ENCODE measurements at regions not wholly inside any gene's neighbourhood (a gene's known extent, or its start where the extent isn't known, plus 50 kb on each side); places are given as distances from the start of the nearest gene placed in this dataset.
"Not testable (repeated sequence)": the region's sequence is repeated elsewhere in the genome, so short reads cannot be mapped to it uniquely, and the experiment has no call there.

DNA sequence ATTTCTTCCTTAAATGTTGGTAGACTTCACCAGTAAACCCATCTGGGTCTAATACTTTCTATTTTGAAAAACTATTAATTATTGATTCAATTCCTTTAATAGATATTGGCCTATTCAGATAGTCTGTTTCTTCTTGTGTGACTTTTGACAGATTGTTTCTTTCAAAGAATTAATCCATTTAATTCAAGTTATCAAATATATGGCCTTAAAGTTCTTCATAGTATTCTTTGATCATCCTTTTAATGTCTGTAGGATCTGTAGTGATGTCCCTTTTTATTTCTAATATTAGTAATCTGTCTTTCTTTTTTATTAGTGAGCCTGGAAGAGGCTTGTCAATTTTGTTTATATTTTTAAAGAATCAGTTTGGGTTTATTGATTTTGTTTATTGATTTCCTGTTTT, 190.0 kb downstream of the SLC38A4 start:
- DNase-seq (ENCODE audit: insufficient read length, low spot score) (no peak), FAIRE-seq (no peak)
- no peak for TF ChIP-seq PAX5 (IDR thresholded peaks at IDR 0.05; ENCODE audit: insufficient read depth, low read length, severe bottlenecking)
- TF ChIP-seq TAF1 (IDR thresholded peaks at IDR 0.05; ENCODE audit: low read depth, low read length): no peak
- no peak for TF ChIP-seq POLR2AphosphoS5 (IDR thresholded peaks at IDR 0.05; ENCODE audit: low read depth, low read length)
- no peak for TF ChIP-seq SPI1 (IDR thresholded peaks at IDR 0.05; ENCODE audit: low read depth, low read length)
- TF ChIP-seq POLR2A (IDR thresholded peaks at IDR 0.05; ENCODE audit: low read depth, low read length): no peak
- no peak for TF ChIP-seq POU2F2 (IDR thresholded peaks at IDR 0.05; ENCODE audit: low read depth, low read length)

DNA sequence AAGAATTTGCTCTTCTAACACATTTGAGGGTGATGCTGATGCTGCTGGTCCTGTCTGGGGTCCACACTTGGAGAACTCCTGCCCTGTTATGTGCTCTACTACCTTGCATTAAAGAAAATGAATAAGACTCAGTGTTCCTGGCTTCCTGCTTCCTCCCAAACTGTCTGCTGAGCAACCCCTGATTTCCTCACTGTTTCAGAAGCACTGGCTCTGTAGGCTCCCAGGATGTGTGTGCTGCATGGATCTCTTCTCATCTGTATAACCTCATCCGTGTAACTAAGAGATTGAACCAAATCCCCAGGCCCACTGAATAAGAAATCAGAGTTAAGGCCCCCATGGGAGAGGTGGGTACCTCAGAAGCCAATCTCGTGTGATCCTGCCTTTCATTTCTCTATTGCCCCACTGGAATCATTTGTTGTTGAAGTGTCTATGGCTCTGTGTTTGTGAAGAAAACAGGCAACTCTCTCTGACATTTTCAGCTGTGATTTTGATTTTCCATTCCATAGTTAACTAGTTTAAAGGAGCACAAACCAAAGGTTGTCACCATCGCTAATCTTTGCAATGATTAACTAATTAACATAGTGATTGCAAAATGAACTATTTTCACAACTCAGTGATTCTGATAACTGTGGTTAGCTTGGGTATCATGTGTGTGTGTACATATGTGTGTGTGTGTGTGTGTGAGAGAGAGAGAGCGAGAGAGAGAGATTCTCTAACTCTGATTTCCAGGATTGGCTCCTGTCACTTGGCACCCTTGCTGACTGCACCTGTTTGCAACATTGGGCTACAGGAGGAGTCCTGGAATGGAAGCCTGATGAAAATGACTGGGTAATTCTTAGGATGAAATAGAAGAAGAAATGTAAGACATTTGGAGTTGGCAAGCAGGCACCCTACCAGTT, 196.2 kb downstream of the SLC38A4 start:
- TF ChIP-seq PAX5 (IDR thresholded peaks at IDR 0.05; ENCODE audit: insufficient read depth, low read length, severe bottlenecking) (no peak), POLR2AphosphoS5 (IDR thresholded peaks at IDR 0.05; ENCODE audit: low read depth, low read length) (no peak), TAF1 (IDR thresholded peaks at IDR 0.05; ENCODE audit: low read depth, low read length) (no peak), SPI1 (IDR thresholded peaks at IDR 0.05; ENCODE audit: low read depth, low read length) (no peak), POLR2A (IDR thresholded peaks at IDR 0.05; ENCODE audit: low read depth, low read length) (no peak), POU2F2 (IDR thresholded peaks at IDR 0.05; ENCODE audit: low read depth, low read length) (no peak)
- DNase-seq (ENCODE audit: insufficient read length, low spot score): no peak
- no peak for FAIRE-seq

GRCh38 chr12:46628176-46628575, 197.6 kb downstream of the SLC38A4 start:
- DNase-seq (ENCODE audit: insufficient read length, low spot score): no peak
- FAIRE-seq: no peak
- no peak for TF ChIP-seq POU2F2 (IDR thresholded peaks at IDR 0.05; ENCODE audit: low read depth, low read length)
- TF ChIP-seq SPI1 (IDR thresholded peaks at IDR 0.05; ENCODE audit: low read depth, low read length): no peak
- TF ChIP-seq PAX5 (IDR thresholded peaks at IDR 0.05; ENCODE audit: insufficient read depth, low read length, severe bottlenecking): no peak
- TF ChIP-seq TAF1 (IDR thresholded peaks at IDR 0.05; ENCODE audit: low read depth, low read length): no peak
- no peak for TF ChIP-seq POLR2A (IDR thresholded peaks at IDR 0.05; ENCODE audit: low read depth, low read length)
- no peak for TF ChIP-seq POLR2AphosphoS5 (IDR thresholded peaks at IDR 0.05; ENCODE audit: low read depth, low read length)

GRCh38 chr12:46627686-46628085, 198.1 kb downstream of the SLC38A4 start:
- TF ChIP-seq POLR2A (IDR thresholded peaks at IDR 0.05; ENCODE audit: low read depth, low read length) (no peak), TAF1 (IDR thresholded peaks at IDR 0.05; ENCODE audit: low read depth, low read length) (no peak), SPI1 (IDR thresholded peaks at IDR 0.05; ENCODE audit: low read depth, low read length) (no peak), POLR2AphosphoS5 (IDR thresholded peaks at IDR 0.05; ENCODE audit: low read depth, low read length) (no peak), POU2F2 (IDR thresholded peaks at IDR 0.05; ENCODE audit: low read depth, low read length) (no peak), PAX5 (IDR thresholded peaks at IDR 0.05; ENCODE audit: insufficient read depth, low read length, severe bottlenecking) (no peak)
- DNase-seq (ENCODE audit: insufficient read length, low spot score): no peak
- FAIRE-seq: no peak

DNA sequence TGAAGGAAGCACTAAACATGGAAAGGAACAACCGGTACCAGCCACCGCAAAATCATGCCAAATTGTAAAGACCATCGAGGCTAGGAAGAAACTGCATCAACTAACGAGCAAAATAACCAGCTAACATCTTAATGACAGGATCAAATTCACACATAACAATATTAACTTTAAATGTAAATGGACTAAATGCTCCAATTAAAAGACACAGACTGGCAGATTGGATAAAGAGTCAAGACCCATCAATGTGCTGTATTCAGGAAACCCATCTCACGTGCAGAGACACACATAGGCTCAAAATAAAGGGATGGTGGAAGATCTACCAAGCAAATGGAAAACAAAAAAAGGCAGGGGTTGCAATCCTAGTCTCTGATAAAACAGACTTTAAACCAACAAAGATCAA, 206.3 kb downstream of the SLC38A4 start:
- not testable (repeated sequence) for DNase-seq (ENCODE audit: insufficient read length, low spot score); FAIRE-seq

- not testable (repeated sequence) for DNase-seq (ENCODE audit: insufficient read length, low spot score); FAIRE-seq
Observed at GRCh38 chr12:46617737-46618136, 208.1 kb downstream of the SLC38A4 start.

DNA sequence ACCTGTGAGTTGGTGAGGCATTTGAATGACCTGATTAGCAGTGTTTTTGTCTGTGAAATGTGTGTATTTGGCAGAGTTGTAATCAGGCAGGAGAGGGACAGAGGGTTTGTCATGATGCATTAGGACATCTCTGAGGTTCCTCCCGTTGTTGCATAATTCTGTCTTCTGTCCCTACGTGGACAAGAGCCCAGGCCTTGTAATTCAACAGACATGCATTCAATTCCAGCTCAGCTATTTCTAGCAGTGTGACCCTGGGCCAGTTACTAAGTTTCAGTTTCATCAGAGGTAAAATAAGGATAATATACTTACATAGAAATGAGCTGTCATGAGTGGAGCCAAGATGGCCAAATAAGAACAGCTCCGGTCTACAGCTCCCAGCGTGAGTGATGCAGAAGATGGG, 208.6 kb downstream of the SLC38A4 start:
- FAIRE-seq (no peak), DNase-seq (ENCODE audit: insufficient read length, low spot score) (no peak)
- no peak for TF ChIP-seq PAX5 (IDR thresholded peaks at IDR 0.05; ENCODE audit: insufficient read depth, low read length, severe bottlenecking)
- no peak for TF ChIP-seq POLR2AphosphoS5 (IDR thresholded peaks at IDR 0.05; ENCODE audit: low read depth, low read length)

GRCh38 chr12:46610754-46611153, 215.0 kb downstream of the SLC38A4 start:
- TF ChIP-seq POLR2AphosphoS5 (IDR thresholded peaks at IDR 0.05; ENCODE audit: low read depth, low read length): no peak
- no peak for TF ChIP-seq POU2F2 (IDR thresholded peaks at IDR 0.05; ENCODE audit: low read depth, low read length)
- no peak for TF ChIP-seq TAF1 (IDR thresholded peaks at IDR 0.05; ENCODE audit: low read depth, low read length)
- TF ChIP-seq PAX5 (IDR thresholded peaks at IDR 0.05; ENCODE audit: insufficient read depth, low read length, severe bottlenecking): no peak
- no peak for TF ChIP-seq SPI1 (IDR thresholded peaks at IDR 0.05; ENCODE audit: low read depth, low read length)
- no peak for TF ChIP-seq POLR2A (IDR thresholded peaks at IDR 0.05; ENCODE audit: low read depth, low read length)
- FAIRE-seq (no peak), DNase-seq (ENCODE audit: insufficient read length, low spot score) (no peak)

- DNase-seq (ENCODE audit: insufficient read length, low spot score) (no peak), FAIRE-seq (no peak)
- no peak for TF ChIP-seq POU2F2 (IDR thresholded peaks at IDR 0.05; ENCODE audit: low read depth, low read length)
- TF ChIP-seq SPI1 (IDR thresholded peaks at IDR 0.05; ENCODE audit: low read depth, low read length): no peak
- TF ChIP-seq POLR2A (IDR thresholded peaks at IDR 0.05; ENCODE audit: low read depth, low read length): no peak
- no peak for TF ChIP-seq POLR2AphosphoS5 (IDR thresholded peaks at IDR 0.05; ENCODE audit: low read depth, low read length)
- no peak for TF ChIP-seq PAX5 (IDR thresholded peaks at IDR 0.05; ENCODE audit: insufficient read depth, low read length, severe bottlenecking)
- TF ChIP-seq TAF1 (IDR thresholded peaks at IDR 0.05; ENCODE audit: low read depth, low read length): no peak
Observed at GRCh38 chr12:46609674-46610073, 216.1 kb downstream of the SLC38A4 start.

DNA sequence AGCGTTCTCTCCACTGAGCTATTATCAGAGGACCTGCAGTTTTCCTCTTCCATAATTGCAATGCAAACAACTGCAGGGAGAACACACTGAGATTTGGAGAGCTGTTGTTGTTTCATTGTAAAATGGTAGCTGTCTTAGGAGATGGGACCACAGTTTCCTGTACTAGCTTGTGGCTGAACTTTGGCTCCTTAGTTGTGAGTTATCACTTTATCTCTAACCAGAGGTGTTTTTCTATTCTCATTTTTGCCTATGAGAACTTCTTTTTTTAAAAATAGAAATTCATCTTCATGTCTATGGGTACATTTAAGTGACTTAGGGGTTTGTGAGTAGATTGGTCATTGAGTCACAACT, 216.5 kb downstream of the SLC38A4 start:
- TF ChIP-seq POLR2A (IDR thresholded peaks at IDR 0.05; ENCODE audit: low read depth, low read length) (no peak), SPI1 (IDR thresholded peaks at IDR 0.05; ENCODE audit: low read depth, low read length) (no peak), PAX5 (IDR thresholded peaks at IDR 0.05; ENCODE audit: insufficient read depth, low read length, severe bottlenecking) (no peak), POU2F2 (IDR thresholded peaks at IDR 0.05; ENCODE audit: low read depth, low read length) (no peak), TAF1 (IDR thresholded peaks at IDR 0.05; ENCODE audit: low read depth, low read length) (no peak), POLR2AphosphoS5 (IDR thresholded peaks at IDR 0.05; ENCODE audit: low read depth, low read length) (no peak)
- DNase-seq (ENCODE audit: insufficient read length, low spot score) (no peak), FAIRE-seq (no peak)

Data from GM12891 (cell line).